ENCODE measurements at regions not wholly inside any gene's neighbourhood (a gene's known extent, or its start where the extent isn't known, plus 50 kb on each side); places are given as distances from the start of the nearest gene placed in this dataset.

DNA sequence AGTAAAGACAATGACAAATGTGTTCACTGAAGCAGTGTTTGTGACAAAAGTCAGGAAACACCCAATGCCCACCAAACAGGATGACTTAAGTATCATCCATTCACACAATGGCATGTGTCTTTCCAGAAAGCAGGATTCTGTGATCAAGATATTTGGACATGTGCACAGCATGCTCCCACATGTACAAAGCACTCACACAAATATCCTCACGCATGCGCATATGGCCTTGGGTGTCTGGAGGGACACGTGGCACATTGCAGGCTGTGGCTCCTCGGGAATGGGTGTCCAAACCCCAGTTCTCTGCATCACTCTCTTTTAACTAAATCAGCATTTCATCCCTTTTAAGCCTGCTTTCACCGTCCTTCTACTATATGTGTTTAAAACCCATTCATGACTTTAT, 130.5 kb downstream of the KLF13 start:
- H3K27me3 Mint-ChIP-seq (ENCODE audit: low read depth) = no peaks in the 10 kb centered on the region
- H3K9me3 Mint-ChIP-seq = no peaks in the 10 kb centered on the region
- DNase-seq (ENCODE audit: low read depth, low spot score) = no peak
- H3K4me3 Mint-ChIP-seq = no peak overlapping the region
- H3K36me3 Mint-ChIP-seq (ENCODE audit: low read depth) = peaks cover 3% of the 10 kb centered on the region
- peaks cover 4% of the 10 kb centered on the region for H3K4me1 Mint-ChIP-seq
- no peak overlapping the region for H3K27ac Mint-ChIP-seq (ENCODE audit: unreplicated experiment)
- TF ChIP-seq, protein P1, sequence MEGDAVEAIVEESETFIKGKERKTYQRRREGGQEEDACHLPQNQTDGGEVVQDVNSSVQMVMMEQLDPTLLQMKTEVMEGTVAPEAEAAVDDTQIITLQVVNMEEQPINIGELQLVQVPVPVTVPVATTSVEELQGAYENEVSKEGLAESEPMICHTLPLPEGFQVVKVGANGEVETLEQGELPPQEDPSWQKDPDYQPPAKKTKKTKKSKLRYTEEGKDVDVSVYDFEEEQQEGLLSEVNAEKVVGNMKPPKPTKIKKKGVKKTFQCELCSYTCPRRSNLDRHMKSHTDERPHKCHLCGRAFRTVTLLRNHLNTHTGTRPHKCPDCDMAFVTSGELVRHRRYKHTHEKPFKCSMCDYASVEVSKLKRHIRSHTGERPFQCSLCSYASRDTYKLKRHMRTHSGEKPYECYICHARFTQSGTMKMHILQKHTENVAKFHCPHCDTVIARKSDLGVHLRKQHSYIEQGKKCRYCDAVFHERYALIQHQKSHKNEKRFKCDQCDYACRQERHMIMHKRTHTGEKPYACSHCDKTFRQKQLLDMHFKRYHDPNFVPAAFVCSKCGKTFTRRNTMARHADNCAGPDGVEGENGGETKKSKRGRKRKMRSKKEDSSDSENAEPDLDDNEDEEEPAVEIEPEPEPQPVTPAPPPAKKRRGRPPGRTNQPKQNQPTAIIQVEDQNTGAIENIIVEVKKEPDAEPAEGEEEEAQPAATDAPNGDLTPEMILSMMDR (conservative IDR thresholded peaks at IDR 0.05) = no peak

DNA sequence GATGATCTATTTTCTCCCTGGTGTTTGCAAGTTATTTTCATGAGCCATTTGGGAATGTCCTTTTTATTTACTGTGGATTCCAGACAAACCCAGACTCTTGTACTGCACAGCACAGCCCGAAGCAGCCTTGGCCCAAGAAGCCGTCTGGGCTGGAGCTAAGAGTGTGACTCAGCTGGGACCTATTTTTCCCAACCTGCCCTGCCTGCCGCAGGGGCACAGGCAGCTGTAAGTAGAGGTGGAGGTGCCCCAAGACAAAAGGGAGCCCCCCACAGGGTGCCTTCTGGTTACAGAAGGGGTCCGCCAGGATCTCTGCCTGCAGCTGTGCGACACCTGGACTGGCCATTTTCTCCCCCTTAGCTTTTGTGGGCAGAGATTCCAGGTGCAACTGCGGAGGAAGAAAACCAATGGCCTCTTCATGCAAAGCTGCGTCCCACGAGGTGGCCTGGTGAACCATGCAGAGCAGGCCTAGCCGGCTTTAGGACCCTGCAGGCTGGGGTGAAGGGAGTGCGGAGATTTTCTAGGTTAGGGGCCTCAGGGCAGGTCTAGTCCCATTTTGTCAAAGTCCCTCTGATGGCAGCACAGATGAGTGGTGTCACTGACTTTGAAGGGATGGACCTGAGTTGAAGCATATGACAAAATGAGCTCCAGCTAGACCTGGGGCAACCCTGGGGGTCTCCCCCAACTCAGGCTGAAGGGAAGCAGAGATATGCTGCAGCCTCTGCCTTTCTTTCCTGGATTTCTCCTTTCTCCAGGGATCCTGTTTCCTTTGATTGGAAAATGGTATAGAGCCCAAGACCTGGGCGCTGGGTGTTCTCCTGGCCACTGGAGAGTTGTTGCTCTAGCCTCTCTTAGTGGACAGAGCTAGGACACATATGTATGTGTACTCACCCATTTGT, 131.2 kb downstream of the KLF13 start:
- TF ChIP-seq, protein P1 (conservative IDR thresholded peaks at IDR 0.05) = no peak
- no peak overlapping the region for H3K4me3 Mint-ChIP-seq
- H3K36me3 Mint-ChIP-seq (ENCODE audit: low read depth) = peaks cover 3% of the 10 kb centered on the region
- no peak for DNase-seq (ENCODE audit: low read depth, low spot score)
- no peaks in the 10 kb centered on the region for H3K27me3 Mint-ChIP-seq (ENCODE audit: low read depth)
- peaks cover 4% of the 10 kb centered on the region for H3K4me1 Mint-ChIP-seq
- no peaks in the 10 kb centered on the region for H3K9me3 Mint-ChIP-seq
- H3K27ac Mint-ChIP-seq (ENCODE audit: unreplicated experiment) = no peak overlapping the region

DNA sequence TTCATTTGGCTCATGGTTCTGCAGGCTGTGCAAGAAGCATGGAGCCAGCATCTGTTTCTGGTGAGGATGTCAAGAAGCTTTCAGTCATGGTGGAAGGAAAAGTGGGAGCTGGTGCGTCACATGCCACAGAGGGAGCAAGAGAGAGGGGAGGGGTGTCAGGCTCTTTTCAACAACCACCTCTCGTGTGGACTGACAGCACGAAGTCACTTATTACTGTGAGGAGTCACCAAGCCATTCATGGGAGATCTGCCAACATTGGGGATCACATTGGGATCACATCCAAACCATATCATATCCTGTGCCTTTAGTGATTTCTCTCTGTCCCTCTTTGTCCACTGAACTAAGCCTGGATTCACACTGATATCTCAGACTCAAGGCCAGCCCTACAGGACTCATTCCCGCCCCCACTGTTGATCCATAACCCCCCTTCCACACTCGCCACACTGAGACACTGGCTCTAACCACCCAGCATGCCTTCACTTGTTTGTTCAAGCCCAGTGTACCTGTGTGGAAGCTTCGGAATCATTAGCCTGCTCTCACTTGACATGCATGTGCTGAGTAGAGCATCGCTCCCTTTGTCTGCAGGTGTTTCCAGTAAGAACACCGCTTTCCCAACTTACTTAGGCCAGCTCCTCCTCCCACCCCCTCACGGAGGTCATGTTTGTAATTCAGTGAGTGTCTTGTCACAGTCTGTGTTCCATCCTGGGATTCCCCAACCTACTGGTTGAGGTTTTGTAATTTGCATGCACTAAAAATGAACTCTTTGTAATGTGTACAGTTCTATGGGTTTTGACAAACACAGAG, 132.2 kb downstream of the KLF13 start:
- no peak for DNase-seq (ENCODE audit: low read depth, low spot score)
- Mint-ChIP-seq H3K36me3 (ENCODE audit: low read depth) (no peaks in the 10 kb centered on the region), H3K9me3 (no peaks in the 10 kb centered on the region), H3K4me3 (no peak overlapping the region), H3K27me3 (ENCODE audit: low read depth) (no peaks in the 10 kb centered on the region), H3K4me1 (peaks cover 4% of the 10 kb centered on the region), H3K27ac (ENCODE audit: unreplicated experiment) (no peak overlapping the region)
- TF ChIP-seq, protein P1 (conservative IDR thresholded peaks at IDR 0.05) = no peak

DNA sequence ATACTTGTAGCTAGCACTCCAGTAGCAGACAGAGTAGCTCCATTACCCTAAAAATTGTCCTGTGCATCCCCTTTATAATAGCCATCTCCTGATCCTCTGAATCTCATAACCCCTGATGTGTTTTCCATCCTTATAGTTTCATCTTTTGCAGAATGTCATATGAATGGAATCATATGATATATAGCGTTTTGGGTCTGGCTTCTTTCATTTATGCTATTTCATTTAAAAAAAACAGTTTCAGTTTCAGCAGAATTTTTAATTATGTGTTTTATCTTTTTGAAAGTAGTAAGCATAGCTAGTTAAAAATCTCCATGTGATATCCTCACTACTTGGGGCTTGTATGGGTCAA, 132.7 kb downstream of the KLF13 start:
- Mint-ChIP-seq H3K9me3 (no peaks in the 10 kb centered on the region), H3K27me3 (ENCODE audit: low read depth) (peaks cover 1% of the 10 kb centered on the region), H3K36me3 (ENCODE audit: low read depth) (no peaks in the 10 kb centered on the region), H3K4me3 (no peak overlapping the region), H3K27ac (ENCODE audit: unreplicated experiment) (no peak overlapping the region), H3K4me1 (peaks cover 4% of the 10 kb centered on the region)
- TF ChIP-seq, protein P1 (conservative IDR thresholded peaks at IDR 0.05) = no peak
- no peak for DNase-seq (ENCODE audit: low read depth, low spot score)

DNA sequence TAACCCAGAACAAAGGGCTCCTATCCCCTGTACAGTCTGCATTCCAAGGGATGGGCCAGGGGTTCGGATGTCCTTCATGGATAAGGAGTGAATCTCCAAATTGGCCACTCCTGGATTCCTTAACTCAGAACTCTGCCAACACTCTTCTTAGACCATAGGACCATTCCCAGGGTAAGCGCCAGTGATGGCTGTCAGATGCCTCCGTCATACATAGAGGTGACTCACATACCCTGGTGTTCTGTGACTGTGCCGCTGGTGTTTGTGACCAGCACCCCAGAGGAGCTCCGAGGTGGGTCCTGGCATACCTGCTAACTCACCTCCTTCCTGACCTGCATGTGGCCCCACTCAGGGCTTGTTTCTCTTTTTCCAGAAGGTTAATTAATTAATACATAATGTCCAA, 134.7 kb downstream of the KLF13 start:
- DNase-seq (ENCODE audit: low read depth, low spot score) = no peak
- Mint-ChIP-seq H3K27ac (ENCODE audit: unreplicated experiment) (no peak overlapping the region), H3K4me1 (peaks cover 4% of the 10 kb centered on the region), H3K27me3 (ENCODE audit: low read depth) (peaks cover 4% of the 10 kb centered on the region), H3K9me3 (no peaks in the 10 kb centered on the region), H3K4me3 (no peak overlapping the region), H3K36me3 (ENCODE audit: low read depth) (no peaks in the 10 kb centered on the region)
- TF ChIP-seq, protein P1 (conservative IDR thresholded peaks at IDR 0.05) = no peak

All from neural crest cell (in vitro differentiated cells).